PC-9 (cell line): ENCODE measurements at regions not wholly inside any gene's neighbourhood (a gene's known extent, or its start where the extent isn't known, plus 50 kb on each side); places are given as distances from the start of the nearest gene placed in this dataset.

Experiments
- CTCF ChIP-seq: fragments of 200-600 bp; sonication (generic); conservative IDR thresholded peaks from 2 replicates; pipeline ENCODE4 v1.6.1; 2017; ENCODE audit warnings: mixed run types, antibody characterized with exemption, mild to moderate bottlenecking, moderate library complexity
- EZH2 ChIP-seq: fragments of 200-600 bp; sonication (generic); IDR thresholded peaks from 2 replicates; pipeline ENCODE4 v1.8.0; 2017; ENCODE audit warnings: antibody characterized with exemption, low read depth

GRCh38 chr20:43835944-43836508 is 78.6 kb upstream of the TOX2 start:
- TF ChIP-seq CTCF (no peak), EZH2 (no peak)
